Ishikawa (cell line): ENCODE measurements at regions not wholly inside any gene's neighbourhood (a gene's known extent, or its start where the extent isn't known, plus 50 kb on each side); places are given as distances from the start of the nearest gene placed in this dataset.

Source experiments
- CEBPB ChIP-seq: IDR thresholded peaks from 2 replicates; pipeline ENCODE4 v1.6.1; 2012
- CREB1 ChIP-seq: IDR thresholded peaks from 2 replicates; pipeline ENCODE4 v1.6.1; 2012; ENCODE audit warnings: low read depth
- EGR1 ChIP-seq: IDR thresholded peaks from 2 replicates; pipeline ENCODE4 v1.6.1; 2012
- EP300 ChIP-seq: IDR thresholded peaks from 2 replicates; pipeline ENCODE4 v1.6.1; 2012; ENCODE audit warnings: borderline replicate concordance
- MAX ChIP-seq: IDR thresholded peaks from 2 replicates; pipeline ENCODE4 v1.6.1; 2012
- TCF12 ChIP-seq: IDR thresholded peaks from 2 replicates; pipeline ENCODE4 v1.6.1; 2012; ENCODE audit warnings: low read depth
- YY1 ChIP-seq: IDR thresholded peaks from 2 replicates; pipeline ENCODE4 v1.6.1; 2012; ENCODE audit warnings: low read depth

- no peak for TF ChIP-seq MAX
- TF ChIP-seq YY1 = no peak
- no peak for TF ChIP-seq CREB1
- TF ChIP-seq EP300 = no peak
- no peak for TF ChIP-seq CEBPB
- TF ChIP-seq EGR1 = no peak
- no peak for TF ChIP-seq TCF12
Measured at GRCh38 chr15:39396979-39397615, 183.8 kb upstream of the THBS1 start.
